GM10266 (cell line): ENCODE measurements at regions not wholly inside any gene's neighbourhood (a gene's known extent, or its start where the extent isn't known, plus 50 kb on each side); places are given as distances from the start of the nearest gene placed in this dataset.

Source experiments
- DNase-seq: peaks from one replicate; pipeline ENCODE4 v3.0.0; 2012; ENCODE audit errors: extremely low spot score
- TF ChIP-seq, protein P1 (sequence below): IDR thresholded peaks from 2 replicates; pipeline ENCODE4 v1.5.1; 2012; ENCODE audit warnings: mild to moderate bottlenecking, low read depth; ENCODE audit not compliant: control insufficient read depth, insufficient read depth; ENCODE audit errors: missing control alignments

GRCh38 chr4:10253765-10254164, 137.2 kb upstream of the WDR1 start:
- DNase-seq: no peak
- TF ChIP-seq, protein P1, sequence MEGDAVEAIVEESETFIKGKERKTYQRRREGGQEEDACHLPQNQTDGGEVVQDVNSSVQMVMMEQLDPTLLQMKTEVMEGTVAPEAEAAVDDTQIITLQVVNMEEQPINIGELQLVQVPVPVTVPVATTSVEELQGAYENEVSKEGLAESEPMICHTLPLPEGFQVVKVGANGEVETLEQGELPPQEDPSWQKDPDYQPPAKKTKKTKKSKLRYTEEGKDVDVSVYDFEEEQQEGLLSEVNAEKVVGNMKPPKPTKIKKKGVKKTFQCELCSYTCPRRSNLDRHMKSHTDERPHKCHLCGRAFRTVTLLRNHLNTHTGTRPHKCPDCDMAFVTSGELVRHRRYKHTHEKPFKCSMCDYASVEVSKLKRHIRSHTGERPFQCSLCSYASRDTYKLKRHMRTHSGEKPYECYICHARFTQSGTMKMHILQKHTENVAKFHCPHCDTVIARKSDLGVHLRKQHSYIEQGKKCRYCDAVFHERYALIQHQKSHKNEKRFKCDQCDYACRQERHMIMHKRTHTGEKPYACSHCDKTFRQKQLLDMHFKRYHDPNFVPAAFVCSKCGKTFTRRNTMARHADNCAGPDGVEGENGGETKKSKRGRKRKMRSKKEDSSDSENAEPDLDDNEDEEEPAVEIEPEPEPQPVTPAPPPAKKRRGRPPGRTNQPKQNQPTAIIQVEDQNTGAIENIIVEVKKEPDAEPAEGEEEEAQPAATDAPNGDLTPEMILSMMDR: no peak

GRCh38 chr4:10245751-10246150, 129.2 kb upstream of the WDR1 start:
- DNase-seq: no peak
- TF ChIP-seq, protein P1: no peak

- no peak for DNase-seq
- TF ChIP-seq, protein P1: no peak
Measured at GRCh38 chr4:10243856-10244255, 127.3 kb upstream of the WDR1 start.

DNA sequence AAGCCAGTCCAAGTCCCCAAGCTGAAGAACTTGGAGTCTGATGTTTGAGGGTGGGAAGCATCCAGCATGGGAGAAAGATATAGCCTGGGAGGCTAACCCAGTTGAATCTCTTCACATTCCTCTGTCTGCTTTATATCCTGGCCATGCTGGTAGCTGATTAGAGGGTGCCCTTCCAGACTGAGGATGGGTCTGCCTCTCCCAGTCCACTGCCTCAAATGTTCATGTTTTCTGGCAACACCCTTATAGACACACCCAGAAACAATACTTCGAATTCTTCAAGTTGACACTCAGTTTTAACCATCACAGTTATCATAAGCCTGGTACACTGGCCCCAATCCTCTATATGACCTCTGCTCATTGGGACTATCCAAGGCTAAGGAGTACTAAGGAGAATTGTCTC, 124.1 kb upstream of the WDR1 start:
- no peak for DNase-seq
- TF ChIP-seq, protein P1: no peak

- no peak for DNase-seq
Measured at GRCh38 chr4:10239982-10240654, 123.5 kb upstream of the WDR1 start.

DNA sequence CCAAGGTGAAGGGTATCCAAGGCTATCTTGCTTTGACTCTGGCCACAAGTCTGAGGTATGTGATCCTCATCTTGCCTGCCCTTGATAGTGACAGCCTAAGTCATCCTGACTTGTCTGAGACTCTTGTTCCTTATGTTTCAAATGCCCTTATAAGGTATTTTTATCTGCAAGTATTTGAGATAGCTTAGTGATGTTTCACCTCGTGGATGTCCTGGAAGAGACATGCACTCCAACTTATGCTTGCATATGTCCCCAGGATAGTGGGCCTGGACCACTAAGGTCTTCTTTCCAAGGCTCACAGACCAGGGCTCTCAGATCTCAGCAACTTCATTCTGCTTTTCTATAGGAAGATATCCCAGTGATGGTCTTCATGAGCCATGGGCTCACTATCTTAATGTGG, 120.5 kb upstream of the WDR1 start:
- TF ChIP-seq, protein P1: no peak
- no peak for DNase-seq

More at GRCh38 chr4:10239982-10240654, 123.5 kb upstream of the WDR1 start:
- TF ChIP-seq, protein P1: no peak

DNA sequence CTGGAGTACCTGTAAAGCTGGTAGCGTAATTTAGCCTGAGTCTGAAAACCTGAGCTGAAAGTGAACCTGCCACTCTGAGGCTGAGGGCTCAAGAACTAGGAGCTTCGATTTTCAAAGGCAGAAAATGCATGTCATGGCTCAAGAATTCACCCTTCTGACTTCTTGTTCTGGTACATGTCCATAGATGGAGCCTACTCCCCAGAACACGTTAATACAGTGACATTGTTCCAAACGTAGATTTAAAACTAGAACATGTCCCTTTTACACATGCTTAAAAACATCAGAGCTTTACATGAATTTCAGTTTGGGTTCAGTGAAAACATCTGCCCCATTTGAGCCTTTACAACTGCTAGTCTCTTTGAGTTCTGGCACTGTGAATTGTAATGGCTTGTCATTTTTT, 115.5 kb upstream of the WDR1 start:
- TF ChIP-seq, protein P1: no peak
- no peak for DNase-seq
